Thyroid gland (tissue), 4 donors: ENCODE measurements at regions not wholly inside any gene's neighbourhood (a gene's known extent, or its start where the extent isn't known, plus 50 kb on each side); places are given as distances from the start of the nearest gene placed in this dataset.

Experiments used
- POLR2A ChIP-seq, 2 donors: fragments of 450-650 bp; IDR thresholded peaks; one replicate each; pipeline ENCODE4 v1.6.1; 2017; ENCODE audit warnings: antibody characterized with exemption in 2 of 2, mild to moderate bottlenecking in 2 of 2, moderate library complexity in 1 of 2
- TF ChIP-seq, protein P1 (sequence below), 6 experiments: fragments of 200-600 bp in 3 of 6; fragments of 450-650 bp in 3 of 6; sonication (generic) in 3 of 6; IDR thresholded peaks; one replicate each; pipeline ENCODE4 v1.5.1; 2016 to 2019; ENCODE audit warnings: antibody characterized with exemption in 6 of 6, mild to moderate bottlenecking in 2 of 6, inconsistent platforms in 1 of 6, moderate library complexity in 1 of 6

DNA sequence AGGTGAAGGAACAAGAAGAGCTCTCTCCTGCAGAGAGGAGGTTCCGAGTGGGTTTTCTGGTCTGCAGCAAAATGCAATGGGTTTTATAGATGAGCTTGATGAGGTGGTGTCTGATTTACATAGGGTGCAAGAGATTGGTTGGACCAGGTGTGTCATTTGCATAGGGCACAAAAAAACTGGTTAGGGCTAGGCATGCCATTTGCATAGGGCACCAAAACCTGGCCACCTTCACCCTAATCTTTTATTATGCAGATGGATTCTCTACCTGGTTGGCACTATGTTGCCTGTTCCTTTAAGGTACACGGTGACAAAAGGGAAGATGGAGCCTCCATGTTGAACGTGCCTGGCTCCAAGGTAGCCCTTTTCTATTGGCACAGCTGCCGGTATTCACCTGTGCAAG lies 94.5 kb upstream of the PRKX start:
- TF ChIP-seq, protein P1, sequence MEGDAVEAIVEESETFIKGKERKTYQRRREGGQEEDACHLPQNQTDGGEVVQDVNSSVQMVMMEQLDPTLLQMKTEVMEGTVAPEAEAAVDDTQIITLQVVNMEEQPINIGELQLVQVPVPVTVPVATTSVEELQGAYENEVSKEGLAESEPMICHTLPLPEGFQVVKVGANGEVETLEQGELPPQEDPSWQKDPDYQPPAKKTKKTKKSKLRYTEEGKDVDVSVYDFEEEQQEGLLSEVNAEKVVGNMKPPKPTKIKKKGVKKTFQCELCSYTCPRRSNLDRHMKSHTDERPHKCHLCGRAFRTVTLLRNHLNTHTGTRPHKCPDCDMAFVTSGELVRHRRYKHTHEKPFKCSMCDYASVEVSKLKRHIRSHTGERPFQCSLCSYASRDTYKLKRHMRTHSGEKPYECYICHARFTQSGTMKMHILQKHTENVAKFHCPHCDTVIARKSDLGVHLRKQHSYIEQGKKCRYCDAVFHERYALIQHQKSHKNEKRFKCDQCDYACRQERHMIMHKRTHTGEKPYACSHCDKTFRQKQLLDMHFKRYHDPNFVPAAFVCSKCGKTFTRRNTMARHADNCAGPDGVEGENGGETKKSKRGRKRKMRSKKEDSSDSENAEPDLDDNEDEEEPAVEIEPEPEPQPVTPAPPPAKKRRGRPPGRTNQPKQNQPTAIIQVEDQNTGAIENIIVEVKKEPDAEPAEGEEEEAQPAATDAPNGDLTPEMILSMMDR (IDR thresholded peaks at IDR 0.05): no peak
- TF ChIP-seq POLR2A (IDR thresholded peaks at IDR 0.05): no peak
